ENCODE measurements at regions not wholly inside any gene's neighbourhood (a gene's known extent, or its start where the extent isn't known, plus 50 kb on each side); places are given as distances from the start of the nearest gene placed in this dataset.

- TF ChIP-seq CTCF (conservative IDR thresholded peaks at IDR 0.05; ENCODE audit: low read depth, low read length) (no peak), EZH2 (IDR thresholded peaks at IDR 0.05; ENCODE audit: borderline replicate concordance, low read depth, low read length, poor library complexity, severe bottlenecking) (no peak)
Measured at GRCh38 chr1:163813251-163813650, 491.5 kb downstream of the NUF2 start.
